GM19351 (cell line): ENCODE measurements at regions not wholly inside any gene's neighbourhood (a gene's known extent, or its start where the extent isn't known, plus 50 kb on each side); places are given as distances from the start of the nearest gene placed in this dataset.
A peak's percentile ranks its signal among the peaks of the same experiment; 100 is the strongest.

ENCODE experiments used
- ATAC-seq: cut with Tn5 transposase; IDR thresholded peaks from one replicate; pipeline ENCODE4 v1.9.1; 2021; ENCODE audit warnings: mild to moderate bottlenecking, moderate library complexity; ENCODE audit not compliant: unreplicated experiment

DNA sequence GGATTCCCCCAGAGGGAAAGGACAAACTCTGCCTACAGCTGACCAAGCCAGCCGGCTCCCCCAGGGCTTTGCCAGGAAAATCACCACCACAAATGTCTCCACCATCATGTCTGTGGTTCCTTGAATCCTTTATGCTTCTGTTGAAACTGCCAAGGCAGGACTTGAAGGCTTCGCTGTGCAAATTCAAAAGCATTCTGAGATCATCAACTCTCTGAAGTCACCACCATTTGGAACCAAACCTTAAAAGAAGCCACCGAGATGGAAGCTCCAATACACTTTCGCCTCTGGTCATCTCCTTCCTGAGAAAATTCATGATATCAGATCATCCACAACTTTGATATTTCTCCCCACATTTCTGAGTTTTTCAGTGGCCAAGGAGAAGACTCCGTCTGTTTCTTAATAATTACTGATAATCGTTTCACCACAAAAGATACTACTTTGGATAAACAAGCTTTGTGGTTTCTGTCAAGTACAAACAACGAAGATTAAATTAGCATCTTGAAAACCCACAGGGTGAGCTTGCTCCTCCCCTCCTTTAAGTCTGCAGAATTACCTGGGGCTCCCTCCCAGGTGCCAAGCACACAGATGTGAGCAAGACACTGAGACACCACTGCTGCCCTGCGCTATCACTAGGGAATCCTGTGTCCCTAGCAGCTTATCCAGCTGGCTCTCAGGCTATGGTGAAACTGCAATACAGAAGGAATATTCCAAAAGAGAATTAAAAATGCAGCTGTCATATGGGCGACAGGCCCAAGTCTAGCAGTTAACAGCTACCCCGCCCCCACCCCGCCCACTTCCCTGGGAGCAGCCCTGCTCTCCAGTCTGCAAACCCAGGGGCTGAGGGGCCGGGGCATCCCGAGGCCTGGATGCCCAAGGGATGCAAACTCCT, 125.0 kb upstream of the TBL1X start:
- no peak for ATAC-seq

DNA sequence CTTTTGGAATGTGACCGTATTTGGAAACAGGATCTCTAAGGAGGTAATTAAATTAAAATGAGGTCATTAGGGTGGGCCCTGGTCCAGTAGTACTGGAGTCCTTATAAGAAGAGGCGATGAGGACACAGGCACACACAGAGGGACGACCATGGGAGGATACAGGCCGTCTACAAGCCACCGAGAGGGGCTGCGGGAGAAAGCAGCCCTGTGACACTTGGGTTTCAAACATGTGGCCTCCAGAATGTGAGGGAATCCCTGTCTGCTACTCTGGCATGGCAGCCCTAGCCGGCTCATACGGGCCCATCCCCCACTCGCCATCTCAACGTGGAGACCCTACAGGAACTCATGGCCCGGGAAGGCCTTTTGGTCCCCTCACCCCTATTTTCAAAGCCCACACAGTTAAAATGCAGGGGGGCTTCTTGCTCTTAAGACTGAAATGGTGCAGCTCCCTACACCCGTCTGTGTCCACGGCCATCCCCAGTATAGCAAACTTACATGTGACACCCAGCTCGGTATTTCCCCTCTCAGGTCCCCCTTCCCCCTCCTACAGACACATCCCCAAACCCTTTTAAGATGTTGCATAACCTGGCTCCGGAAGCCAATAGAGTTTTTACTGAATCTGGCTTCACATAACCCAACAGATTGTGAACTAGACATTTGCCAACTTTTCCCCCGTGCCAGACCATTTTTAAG, 124.1 kb upstream of the TBL1X start:
- ATAC-seq = peak; percentile 32

DNA sequence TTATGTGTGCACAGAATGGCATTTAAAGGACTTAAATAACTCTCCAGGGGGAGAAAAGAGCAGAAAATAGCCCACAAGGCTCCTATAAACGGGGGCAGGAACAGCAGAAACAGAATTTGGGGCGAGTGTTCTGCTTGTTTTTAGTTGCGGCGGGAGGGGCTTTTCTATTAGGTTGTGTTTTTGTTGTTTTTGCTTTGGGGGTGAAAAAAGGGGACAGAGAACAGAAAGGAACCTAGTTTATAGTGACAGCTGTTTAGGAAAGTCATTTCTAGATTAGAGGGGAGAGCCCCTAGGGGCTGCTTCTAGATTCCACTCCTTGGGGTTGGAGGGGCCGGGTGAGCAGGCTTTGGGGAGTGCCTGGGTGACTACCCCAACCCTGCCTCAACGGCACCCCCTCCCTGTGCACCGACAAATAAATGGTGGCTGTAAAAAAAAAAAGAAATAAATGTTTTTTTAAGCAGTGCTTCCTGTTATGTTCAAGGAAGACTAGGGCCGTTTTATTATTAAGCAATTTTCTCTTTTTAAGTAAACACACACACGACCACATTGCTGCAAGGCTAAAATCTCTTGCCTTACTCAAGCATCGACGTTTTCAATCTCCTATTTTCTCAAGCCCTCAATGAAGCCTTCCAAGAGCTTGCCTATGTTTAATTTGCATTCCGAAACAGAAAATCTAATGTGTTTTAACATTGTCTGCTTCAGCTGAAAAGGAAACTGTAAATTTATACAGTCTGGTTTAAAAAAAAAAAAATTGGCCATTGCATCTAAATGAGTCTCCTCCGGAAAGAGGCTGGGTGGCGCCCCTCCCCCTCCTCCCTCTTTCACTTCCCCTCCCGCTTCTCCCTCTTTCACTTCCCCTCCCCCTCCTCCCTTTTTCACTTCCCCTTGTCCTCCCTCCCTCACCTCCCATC, 123.3 kb upstream of the TBL1X start:
- peak; percentile 87 for ATAC-seq

DNA sequence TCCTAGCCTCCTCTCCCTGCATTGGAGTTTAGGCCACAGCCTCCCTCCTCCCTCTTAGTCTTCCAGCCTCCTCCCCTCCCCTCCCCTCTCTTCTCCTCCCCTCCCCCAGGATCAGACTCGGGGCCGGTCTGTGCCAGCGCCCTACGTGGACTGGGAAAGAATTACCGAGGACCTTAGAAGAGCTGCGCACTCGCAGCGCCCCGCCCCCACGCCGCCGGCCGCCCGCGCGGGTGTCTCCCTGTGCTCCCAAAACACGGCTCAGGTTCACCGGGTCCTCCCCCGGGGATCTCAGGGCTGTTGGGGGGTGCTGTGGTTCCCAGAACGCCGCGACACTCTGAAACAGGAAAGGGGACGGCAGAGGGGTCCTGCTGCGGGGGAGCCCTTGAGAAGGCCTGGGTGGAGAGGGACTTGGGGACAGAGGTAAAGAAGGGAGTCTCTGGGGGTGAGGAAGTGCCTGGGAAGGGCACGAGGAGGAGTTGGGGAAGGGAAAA, 122.3 kb upstream of the TBL1X start:
- no peak for ATAC-seq

DNA sequence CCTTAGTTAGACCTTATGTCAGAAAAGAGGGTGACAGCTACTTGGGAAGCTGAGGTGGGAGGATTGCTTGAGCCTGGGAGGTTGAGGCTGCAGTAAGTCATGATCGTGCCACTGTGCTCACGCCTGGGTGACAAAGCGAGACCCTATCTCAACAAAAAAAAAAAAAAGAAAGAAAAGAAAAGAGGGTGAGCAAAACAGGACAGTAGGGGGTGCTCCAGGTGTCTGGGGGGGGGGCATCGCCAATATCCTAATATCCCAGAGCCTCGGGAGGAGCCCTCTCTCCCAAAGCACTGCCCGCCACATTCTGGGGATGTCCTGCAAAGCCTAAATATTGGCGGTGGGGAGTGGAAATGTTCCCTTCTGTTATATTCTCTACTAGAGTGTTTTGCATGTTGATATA, 120.9 kb upstream of the TBL1X start:
- ATAC-seq = no peak

DNA sequence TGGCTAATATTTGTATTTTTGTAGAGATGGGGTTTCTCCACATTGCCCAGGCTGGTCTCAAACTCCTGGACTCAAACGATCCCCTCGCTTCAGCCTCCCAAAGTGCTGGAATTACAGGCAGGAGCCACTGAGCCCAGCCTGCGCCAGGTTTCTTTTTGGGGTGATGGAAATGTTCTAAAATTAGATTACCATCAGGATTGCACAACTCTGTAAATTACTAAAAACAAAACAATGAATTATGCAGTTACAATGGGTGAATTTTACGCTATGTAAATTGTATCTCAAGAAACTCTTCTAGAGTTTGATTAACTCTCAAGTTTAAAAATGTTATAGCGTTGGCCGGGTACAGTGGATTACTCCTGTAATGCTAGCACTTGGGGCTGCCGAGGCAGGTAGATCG, 118.9 kb upstream of the TBL1X start:
- no peak for ATAC-seq

DNA sequence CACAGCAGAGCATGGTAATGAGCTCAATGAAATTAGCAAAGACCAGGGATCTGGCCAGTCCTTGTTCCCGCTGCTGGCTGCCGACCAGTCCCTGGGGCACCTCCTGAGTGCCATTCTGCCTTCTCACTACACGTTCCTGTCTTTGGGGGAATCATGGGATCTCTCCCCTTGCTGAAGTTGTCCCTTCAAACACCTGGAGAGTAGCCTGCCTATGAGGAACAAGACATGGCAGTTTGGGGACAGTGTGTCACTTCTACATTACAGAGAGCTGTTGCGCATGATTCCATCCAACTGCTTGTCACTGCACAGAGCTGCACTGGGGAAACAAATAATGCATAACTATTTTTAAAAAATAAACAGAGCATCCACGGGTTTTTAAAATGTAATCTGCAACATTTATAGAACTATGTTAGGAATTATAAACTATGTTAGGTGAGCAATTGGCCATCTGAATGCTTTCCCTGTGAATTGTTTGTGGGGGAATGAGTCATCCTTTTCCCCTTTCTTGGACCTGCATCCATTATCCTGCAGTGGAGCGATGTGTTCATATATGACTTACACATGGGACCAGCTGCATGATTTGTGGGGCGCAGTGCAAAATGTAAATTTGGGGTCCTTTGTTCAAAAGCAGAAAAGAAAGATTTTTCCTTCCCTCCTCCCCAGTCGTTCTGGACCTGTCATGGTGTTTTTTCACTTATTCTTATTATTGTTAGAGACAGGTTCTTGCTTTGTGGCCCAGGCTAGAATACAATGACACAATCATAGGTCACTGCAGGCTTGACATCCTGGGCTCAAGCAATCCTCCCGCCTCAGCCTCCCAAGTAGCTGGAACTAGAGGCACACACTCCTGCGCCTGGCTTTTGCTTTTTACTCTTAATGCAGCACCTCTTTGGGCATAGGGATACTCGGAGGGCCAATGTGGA, 115.0 kb upstream of the TBL1X start:
- ATAC-seq = no peak

DNA sequence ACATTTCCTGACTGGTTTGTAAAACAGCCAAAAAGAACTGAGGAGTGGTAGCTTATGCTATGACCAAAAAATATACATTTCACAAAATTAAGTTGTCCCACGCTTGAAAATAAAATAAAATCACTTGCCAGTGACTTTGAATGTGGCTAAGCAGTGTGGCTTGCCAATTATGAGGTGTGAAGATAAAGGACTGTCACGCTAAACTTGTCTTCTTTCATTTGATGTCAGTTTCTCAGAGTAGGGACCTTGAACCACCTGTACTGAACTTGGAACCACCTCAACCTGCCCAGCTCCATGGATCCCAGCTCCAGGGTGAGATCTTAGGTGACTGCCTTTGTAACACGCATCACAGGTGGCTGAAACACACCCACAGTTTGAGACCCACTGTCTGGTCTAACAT, 113.7 kb upstream of the TBL1X start:
- no peak for ATAC-seq

DNA sequence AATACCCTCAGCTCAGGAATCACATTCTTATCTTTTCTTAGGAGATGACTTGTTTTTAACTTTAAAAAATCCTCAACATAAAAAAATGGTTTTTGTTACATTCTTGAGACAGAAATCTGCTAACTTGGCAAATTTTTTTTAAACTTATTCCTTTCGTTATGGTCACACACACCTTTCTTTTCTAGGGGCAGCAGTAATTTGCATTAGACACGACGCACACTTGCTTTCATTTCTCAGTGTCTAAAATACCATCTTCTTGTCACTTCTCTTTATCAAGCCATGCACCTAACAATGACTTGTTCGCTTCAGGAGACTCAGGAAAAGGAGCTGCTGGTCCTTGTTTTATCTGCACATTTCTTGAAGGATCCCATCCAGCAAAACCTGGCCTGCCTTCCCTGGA, 112.6 kb upstream of the TBL1X start:
- ATAC-seq = peak; percentile 63

DNA sequence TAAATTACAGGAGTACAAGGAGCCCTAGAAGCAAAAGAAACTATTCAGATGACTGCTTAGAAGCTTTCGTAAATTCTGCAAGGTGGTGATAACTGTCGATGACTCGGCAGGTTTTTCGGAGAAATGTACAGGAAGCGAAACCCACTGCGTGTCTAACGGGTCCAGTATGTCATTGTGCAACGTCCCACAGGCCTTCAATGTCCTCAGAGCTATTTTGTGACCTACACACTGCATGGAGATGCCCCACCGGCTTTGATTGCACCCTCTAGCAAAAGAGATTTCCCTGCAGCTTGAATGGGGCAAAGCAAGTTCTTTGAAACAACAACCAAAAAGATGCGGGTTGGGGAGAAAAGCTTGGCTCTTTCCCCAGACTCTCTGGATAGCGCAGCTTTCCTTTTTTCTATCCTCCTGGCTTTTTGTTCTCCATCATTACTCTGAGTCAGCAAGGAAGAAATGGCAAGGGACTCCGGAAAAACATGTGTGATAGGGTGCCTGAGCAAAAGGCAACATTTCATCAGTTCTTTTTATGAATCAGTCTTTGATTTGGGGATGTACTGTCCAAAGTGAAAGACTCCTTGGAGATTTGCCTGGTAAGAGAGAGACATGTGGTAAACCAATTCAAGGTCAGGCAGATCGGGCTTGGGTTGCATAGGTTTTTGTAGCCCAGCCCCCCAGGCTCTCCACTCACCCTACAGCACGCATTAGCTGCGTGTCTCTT, 112.0 kb upstream of the TBL1X start:
- peak; percentile 67 for ATAC-seq

DNA sequence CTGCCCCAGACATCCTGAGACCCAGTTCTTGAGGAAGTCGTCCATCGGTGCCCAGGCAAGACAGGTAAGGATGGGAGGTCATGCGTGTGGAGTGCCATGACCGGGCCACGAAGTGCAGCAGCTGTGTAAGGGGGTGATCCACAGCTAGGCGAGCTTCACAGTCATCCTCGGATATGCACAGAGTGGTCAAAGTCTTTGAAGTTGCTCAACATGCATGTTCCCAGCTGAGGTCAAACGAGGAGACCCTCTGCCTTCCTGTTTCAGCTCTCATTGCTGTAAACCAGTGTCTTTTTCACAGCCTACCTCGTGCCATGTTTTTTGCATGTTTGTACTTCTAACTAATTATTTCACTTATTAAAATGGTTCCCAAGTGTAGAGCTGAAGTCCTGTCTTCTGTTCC, 109.9 kb upstream of the TBL1X start:
- no peak for ATAC-seq

DNA sequence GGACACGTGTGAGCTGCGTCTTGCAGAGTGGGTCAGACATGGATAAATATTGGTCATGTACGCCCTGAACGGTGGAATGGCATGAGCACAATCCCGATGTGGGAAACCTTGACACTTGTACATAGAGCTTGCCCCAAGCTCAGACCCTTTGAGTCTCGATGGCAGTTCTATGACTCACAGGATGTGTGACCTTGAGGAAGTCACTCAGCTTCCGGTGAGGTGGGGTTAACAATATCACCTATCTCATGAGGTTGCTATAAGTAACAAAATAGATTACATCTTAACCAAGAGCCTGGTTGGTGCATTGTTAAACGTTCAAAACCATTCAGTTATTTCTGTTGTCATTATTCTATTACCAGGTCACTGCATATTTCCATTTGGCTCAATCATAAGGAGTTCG, 109.1 kb upstream of the TBL1X start:
- no peak for ATAC-seq

DNA sequence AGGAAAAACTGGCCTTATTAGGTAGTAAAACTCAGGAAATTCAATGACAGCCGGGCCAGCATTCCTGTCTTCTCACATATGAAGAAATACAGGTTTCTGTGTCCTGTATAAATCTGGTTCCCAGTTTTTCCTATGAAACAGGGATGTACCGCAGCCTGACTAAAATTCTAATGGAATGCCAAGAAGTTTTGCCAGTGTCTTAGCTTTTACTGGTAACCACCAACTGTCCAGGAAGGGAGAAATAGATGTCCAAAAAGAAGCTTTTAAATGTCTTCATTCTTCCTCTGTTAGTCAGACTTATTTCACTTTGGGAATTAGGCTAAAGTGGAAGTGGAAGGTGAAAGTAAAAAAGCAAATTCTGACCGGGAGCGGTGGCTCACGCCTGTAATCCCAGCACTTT, 108.0 kb upstream of the TBL1X start:
- ATAC-seq = no peak

DNA sequence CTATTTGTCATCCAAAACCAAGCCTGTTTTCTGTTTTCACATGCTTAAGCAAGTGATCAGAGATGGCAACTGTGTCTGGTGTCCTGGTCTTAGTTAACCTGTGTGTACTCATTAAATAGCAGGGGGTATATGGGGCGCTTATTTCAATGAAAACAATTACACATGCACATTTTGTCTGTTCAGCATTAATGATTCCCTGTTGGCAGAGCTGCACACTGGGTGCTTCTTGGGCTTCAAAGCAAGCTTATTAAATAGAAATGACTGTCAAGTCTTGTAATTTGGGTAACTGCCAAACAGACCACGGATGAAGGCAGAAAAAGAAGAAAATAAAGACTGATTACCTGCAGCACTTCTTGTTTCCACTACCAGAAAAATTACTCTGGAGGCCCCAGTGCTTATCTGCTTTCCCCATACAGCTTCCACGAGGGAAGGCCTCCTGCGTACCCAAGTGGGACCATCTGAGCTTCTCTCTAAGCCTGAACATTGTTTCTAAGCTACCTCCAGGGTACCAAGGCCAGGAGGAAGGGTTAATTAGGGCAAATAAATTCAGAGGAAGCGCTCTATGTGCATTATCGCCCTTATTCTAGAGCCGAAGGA, 107.2 kb upstream of the TBL1X start:
- no peak for ATAC-seq

DNA sequence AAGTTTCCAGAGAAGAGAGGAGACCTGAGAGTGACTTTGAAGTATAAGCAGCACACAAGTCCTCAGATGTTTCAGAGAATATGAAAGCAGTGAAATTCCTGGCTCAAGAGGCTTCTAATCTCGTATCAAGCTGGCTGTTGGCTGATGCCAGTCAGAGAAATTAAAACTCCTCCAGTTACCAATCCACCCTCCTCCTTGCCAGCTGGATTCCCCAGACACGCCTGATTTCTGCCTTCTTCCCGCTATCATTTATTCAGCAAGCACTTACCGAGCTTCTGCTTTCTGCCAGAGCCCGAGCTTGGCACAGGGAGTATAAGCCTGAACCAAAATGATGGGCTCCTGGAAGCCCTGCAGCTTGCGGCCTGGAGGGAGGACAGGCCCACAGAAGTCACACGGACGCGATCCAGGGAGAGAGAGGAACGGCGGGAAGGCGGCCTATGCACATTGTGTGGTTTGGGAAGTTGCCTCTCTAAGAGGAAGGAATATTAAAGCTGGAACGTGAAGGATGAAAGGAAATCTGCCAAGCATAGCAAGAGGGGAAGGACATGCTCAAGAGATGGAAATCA, 102.4 kb upstream of the TBL1X start:
- no peak for ATAC-seq

DNA sequence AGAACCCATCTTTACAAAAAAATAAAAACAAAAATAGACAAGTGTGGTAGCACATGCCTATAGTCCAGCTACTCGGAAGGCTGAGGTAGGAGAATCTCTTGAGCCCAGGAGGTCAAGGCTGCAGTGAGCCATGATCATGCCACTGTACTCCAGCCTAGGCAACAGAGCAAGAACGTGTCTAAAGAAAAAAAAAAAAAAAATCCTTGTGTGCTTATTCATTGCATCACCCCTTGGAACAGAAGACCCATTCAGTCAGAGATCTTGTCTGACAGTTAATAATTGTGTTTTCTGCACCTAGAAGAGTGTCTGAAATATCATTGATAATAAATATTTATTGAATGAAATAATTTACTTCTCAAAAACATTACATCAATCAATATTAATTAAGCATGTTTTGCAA, 97.4 kb upstream of the TBL1X start:
- no peak for ATAC-seq

DNA sequence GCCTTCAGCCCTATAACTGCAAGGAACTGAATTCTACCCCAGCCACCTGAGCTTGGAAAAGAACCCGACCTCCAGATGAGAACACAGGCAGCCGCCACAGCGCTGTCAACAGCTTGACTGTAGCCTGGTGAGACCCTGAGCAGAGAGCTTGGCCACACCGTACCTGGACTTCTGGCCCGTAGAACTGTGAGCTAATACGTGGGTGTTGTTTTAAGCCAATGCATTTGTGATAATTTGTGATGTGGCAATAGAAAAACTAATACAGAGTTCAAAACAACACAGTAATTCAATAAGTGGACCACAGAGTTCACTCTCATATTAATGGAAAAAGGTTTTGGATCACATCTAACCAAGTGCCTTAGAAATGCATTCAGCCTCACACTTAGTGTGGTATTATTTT, 96.6 kb upstream of the TBL1X start:
- ATAC-seq = no peak

DNA sequence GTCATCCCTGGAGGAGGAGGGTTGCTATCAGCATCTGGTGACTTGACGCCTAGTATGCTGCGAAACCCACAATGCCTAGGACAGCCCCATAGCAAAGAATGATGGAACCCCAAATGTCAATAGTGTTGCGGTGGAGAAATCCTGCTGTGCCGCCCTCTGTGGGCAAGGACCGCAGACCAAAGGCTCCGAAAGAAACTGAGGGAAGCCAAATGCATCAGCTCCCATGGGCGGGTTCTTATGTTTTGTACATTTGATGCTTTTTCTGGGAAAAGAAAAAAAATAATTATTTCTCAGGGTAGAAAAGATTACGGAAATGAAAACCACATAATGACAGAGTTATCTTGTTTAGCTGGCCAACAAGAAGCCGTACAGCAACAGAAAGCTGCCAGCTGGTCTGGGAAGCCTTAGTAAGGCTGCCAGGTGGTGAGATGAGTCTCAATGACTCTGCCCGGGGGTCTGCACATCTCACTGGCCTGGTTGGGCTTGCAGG, 95.0 kb upstream of the TBL1X start:
- ATAC-seq = no peak

DNA sequence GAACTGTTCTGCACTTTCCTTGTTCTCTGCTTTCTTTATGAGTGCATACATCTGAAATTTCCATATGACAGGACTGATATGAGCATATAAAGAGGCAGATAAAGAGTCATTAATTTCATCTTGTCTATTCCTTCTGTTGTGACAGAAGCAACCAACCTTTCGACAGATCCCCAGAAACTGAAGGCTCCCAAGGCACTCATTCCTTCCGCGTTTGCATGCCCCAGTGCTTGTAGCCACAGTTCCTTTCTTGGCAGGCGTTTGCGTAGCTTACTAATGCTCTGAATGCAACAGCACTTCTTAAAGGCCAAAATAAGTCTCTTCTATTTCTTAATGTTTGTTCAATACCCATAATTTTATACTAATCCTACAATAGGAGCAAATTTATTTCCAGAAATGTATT, 94.0 kb upstream of the TBL1X start:
- ATAC-seq = no peak
